ENCODE measurements at regions not wholly inside any gene's neighbourhood (a gene's known extent, or its start where the extent isn't known, plus 50 kb on each side); places are given as distances from the start of the nearest gene placed in this dataset.

- TF ChIP-seq CTCF (IDR thresholded peaks at IDR 0.05; ENCODE audit: insufficient read depth, low read depth, low read length), result no peak
- CTCF ChIA-PET, result interaction anchor here (0.6 kb wide), 1 partner anchor 341 kb away, joined by 4 read pairs; no protein-coding TSS in a partner anchor
- Histone ChIP-seq H3K4me3 (ENCODE audit: low read depth, low read length) (no peak overlapping the region), H3K36me3 (ENCODE audit: control insufficient read depth, insufficient read depth, low read length) (no peaks in the 10 kb centered on the region), H3K27me3 (ENCODE audit: control insufficient read depth, insufficient read depth, low read length) (peaks cover 2% of the 10 kb centered on the region)
- POLR2A ChIA-PET, result no interaction called here
- no peak for DNase-seq (ENCODE audit: low read depth)
These were observed 409.9 kb downstream of the MTX2 start for GRCh38 chr2:176679061-176679669.

- ChIA-PET POLR2A (no interaction called here), CTCF (interaction anchor here (0.9 to 1.3 kb wide), 2 partner anchors 9 to 467 kb away, joined by 3 read pairs; no protein-coding TSS in a partner anchor)
- H3K27me3 ChIP-seq (ENCODE audit: control insufficient read depth, insufficient read depth, low read length), result no peaks in the 10 kb centered on the region
- no peak overlapping the region for H3K4me3 ChIP-seq (ENCODE audit: low read depth, low read length)
- no peak for DNase-seq (ENCODE audit: low read depth)
- no peak for TF ChIP-seq CTCF (IDR thresholded peaks at IDR 0.05; ENCODE audit: insufficient read depth, low read depth, low read length)
- no peaks in the 10 kb centered on the region for H3K36me3 ChIP-seq (ENCODE audit: control insufficient read depth, insufficient read depth, low read length)
These were observed 411.8 kb downstream of the MTX2 start for GRCh38 chr2:176680916-176681516.

GRCh38 chr2:176681584-176682115 lies 412.4 kb downstream of the MTX2 start:
- Histone ChIP-seq H3K27me3 (ENCODE audit: control insufficient read depth, insufficient read depth, low read length) (no peaks in the 10 kb centered on the region), H3K36me3 (ENCODE audit: control insufficient read depth, insufficient read depth, low read length) (no peaks in the 10 kb centered on the region), H3K4me3 (ENCODE audit: low read depth, low read length) (no peak overlapping the region)
- ChIA-PET POLR2A (no interaction called here), CTCF (interaction anchor here (0.8 to 1.3 kb wide), 2 partner anchors 10 to 18 kb away, joined by 3 read pairs; no protein-coding TSS in a partner anchor)
- TF ChIP-seq CTCF (IDR thresholded peaks at IDR 0.05; ENCODE audit: insufficient read depth, low read depth, low read length), result no peak
- DNase-seq (ENCODE audit: low read depth), result no peak

- DNase-seq (ENCODE audit: low read depth), result no peak
- CTCF ChIA-PET, result interaction anchor here (0.8 kb wide), 1 partner anchor 17 kb away, joined by 3 read pairs; no protein-coding TSS in a partner anchor
These were observed 413.0 kb downstream of the MTX2 start for GRCh38 chr2:176682278-176682677.

More at GRCh38 chr2:176682278-176682677, 413.0 kb downstream of the MTX2 start:
- POLR2A ChIA-PET, result no interaction called here
- TF ChIP-seq CTCF (IDR thresholded peaks at IDR 0.05; ENCODE audit: insufficient read depth, low read depth, low read length), result no peak
- Histone ChIP-seq H3K27me3 (ENCODE audit: control insufficient read depth, insufficient read depth, low read length) (no peaks in the 10 kb centered on the region), H3K4me3 (ENCODE audit: low read depth, low read length) (no peak overlapping the region), H3K36me3 (ENCODE audit: control insufficient read depth, insufficient read depth, low read length) (no peaks in the 10 kb centered on the region)
